Left cardiac atrium (tissue), 4 donors: ENCODE measurements at regions not wholly inside any gene's neighbourhood (a gene's known extent, or its start where the extent isn't known, plus 50 kb on each side); places are given as distances from the start of the nearest gene placed in this dataset.

Source experiments
- ATAC-seq, 2 donors: fragments of 200-7000 bp; cut with Tn5 transposase; one replicate each; pipeline ENCODE4 v1.9.1; 2020; ENCODE audit warnings: mild to moderate bottlenecking in 2 of 2, moderate library complexity in 2 of 2
- DNase-seq: peaks from one replicate; pipeline ENCODE4 v3.0.0-alpha.2; 2020
- intact Hi-C, 2 donors: fragments of 100-400 bp; cut with DNase I; formaldehyde crosslinking; loops; one replicate each; pipeline versions ENCODE4 v1.14.1 to v1.15.1; 2022 to 2023
- donor health status: DM: no; HTN: yes; CAD: no.
- donor health status: DM: no; HTN: yes; CAD: no; lungs with severe emphysema.
- donor health status: DM: yes; HTN: yes; CAD: no.
- donor health status: Dilated cardiomyopathy.

- DNase-seq (no peak), ATAC-seq (no peak)
- intact Hi-C loops, result no loop called here
Observed at GRCh38 chr2:9063023-9063606, 59.6 kb upstream of the MBOAT2 start.

DNA sequence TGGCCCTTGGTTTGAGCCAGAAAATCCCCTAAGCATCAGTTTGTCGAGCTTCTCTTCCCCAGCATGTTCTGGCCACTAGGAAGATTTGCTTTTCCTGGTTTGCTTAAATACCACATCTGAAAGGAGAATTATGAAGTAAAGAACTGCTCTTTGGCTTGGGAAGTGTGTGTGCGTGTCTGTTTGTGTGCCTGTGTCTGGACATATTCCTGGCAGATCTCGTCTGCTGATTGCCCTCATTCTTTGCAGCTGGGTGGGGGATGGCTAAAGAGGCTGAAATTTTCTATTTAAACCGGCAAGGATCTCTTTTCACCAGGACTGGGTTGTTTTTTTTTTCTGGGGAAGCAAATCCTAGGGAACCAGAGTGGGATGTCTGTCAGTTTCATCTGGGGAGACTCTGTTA, 57.3 kb upstream of the MBOAT2 start:
- ATAC-seq (no peak), DNase-seq (no peak)
- intact Hi-C loops, result no loop called here

DNA sequence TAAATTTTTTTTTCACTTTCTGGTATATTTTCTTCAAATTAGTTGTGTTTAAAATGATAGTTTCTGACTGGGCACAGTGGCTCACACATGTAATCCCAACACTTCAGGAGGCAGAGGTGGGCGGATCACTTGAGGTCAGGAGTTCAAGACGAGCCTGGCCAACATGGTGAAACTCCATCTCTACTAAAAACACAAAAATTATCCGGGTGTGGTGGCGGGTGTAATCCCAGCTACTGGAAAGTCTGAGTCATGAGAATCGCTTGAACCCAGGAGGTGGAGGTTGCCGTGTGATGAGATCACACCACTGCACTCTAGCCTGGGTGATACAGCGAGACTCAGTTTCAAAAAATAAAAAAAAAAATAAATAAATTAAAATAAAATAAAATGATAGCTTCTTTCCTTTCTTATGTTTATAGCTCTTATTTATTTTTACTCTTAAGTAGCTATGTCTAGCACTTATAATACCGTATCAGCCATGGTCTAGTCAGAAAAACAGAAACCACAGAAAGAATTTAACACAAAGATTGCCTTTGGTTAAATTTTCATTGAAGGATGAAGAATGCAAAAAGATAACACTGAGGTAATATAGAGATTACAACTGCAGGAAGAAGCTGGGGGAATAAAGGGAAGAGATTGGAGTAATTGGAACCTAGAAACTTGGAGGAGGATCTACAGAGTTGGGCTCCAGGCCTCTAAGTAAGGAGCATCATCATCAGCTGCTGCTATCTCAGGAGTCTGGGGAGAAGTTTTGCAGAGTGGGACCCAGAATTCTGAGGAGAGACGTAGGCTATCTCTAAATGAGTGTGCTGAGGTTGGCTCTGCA, 54.7 kb upstream of the MBOAT2 start:
- DNase-seq, result no peak
- ATAC-seq, result peak in 1 of 2 donors; percentile 18
- intact Hi-C loops, result no loop called here

DNA sequence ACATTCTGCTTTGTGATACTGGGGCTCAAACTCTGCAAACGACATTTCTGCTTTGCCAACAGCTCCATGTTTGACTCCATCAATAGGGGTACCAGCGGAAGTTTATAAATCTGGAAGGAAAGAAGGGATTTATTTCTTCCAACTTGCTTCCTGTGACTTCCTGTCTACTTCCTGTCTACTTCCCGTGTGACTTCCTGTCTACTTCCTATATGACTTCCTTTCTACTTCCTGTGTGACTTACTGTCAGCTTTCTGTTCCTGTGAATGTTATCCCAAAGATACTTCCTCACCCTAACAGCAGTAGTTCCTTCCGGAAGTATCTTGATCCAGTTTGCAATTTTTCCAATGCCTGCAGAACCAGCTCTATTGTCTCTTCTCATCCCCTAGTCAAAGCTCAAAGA, 52.0 kb upstream of the MBOAT2 start:
- intact Hi-C loops, result no loop called here
- ATAC-seq, result no peak

DNA sequence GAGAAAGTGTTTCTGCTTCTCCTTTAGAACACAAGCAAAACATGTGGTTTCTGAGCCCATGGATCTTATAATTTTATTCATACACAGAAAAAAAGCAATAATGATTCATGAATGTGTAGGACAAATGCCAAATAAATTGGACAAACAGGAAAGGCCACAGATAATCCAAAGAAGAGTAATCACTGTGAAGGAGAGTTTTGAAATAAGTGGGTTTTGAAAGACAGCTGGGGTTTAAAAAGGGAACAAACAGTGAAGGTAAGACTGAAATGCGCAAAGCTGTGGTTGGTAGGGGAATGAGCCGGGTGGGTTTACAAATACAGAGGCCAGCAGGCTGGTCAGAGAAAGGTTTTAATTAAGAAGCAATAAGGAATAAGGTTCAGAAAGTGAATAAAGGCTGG, 50.0 kb upstream of the MBOAT2 start:
- ATAC-seq, result no peak
- intact Hi-C loops, result no loop called here
- no peak for DNase-seq

More for the DNA sequence above, 52.0 kb upstream of the MBOAT2 start:
- DNase-seq, result no peak
